GM12873 (cell line): ENCODE measurements at regions not wholly inside any gene's neighbourhood (a gene's known extent, or its start where the extent isn't known, plus 50 kb on each side); places are given as distances from the start of the nearest gene placed in this dataset.

Experiments used
- TF ChIP-seq, protein P1 (sequence below): IDR thresholded peaks from 2 replicates; pipeline ENCODE4 v1.5.1; 2012; ENCODE audit warnings: low read depth, mild to moderate bottlenecking, moderate library complexity, low read length, control low read depth; ENCODE audit not compliant: insufficient read depth; ENCODE audit errors: missing control alignments

GRCh38 chr4:25981749-25982148, 67.7 kb downstream of the SMIM20 start:
- TF ChIP-seq, protein P1, sequence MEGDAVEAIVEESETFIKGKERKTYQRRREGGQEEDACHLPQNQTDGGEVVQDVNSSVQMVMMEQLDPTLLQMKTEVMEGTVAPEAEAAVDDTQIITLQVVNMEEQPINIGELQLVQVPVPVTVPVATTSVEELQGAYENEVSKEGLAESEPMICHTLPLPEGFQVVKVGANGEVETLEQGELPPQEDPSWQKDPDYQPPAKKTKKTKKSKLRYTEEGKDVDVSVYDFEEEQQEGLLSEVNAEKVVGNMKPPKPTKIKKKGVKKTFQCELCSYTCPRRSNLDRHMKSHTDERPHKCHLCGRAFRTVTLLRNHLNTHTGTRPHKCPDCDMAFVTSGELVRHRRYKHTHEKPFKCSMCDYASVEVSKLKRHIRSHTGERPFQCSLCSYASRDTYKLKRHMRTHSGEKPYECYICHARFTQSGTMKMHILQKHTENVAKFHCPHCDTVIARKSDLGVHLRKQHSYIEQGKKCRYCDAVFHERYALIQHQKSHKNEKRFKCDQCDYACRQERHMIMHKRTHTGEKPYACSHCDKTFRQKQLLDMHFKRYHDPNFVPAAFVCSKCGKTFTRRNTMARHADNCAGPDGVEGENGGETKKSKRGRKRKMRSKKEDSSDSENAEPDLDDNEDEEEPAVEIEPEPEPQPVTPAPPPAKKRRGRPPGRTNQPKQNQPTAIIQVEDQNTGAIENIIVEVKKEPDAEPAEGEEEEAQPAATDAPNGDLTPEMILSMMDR: no peak

GRCh38 chr4:25982962-25983361, 68.9 kb downstream of the SMIM20 start:
- TF ChIP-seq, protein P1: no peak

GRCh38 chr4:25984266-25984665, 70.2 kb downstream of the SMIM20 start:
- TF ChIP-seq, protein P1: no peak

- TF ChIP-seq, protein P1: no peak
Observed at GRCh38 chr4:25984796-25985195, 70.8 kb downstream of the SMIM20 start.

DNA sequence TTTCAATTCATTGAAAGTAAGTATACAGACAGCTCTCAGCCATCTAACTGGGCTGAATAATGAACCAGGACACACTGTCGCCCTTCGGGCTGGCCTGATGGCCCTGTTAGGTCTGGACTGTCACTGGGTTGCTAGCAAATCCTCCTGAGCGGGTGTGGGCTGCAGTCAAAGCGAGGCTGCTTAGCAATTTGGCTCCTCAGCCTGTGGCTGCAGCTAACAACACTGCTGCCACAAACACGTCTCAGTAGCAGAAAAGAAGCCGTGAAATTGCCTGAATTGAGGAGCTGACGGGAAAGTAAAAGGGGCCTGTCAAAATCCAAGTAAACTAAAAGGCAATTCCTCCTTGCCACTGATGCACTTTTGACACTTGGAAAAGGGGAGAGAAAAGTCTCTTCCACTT, 72.8 kb downstream of the SMIM20 start:
- TF ChIP-seq, protein P1: no peak

- TF ChIP-seq, protein P1: no peak
Observed at GRCh38 chr4:25991340-25991739, 77.3 kb downstream of the SMIM20 start.

DNA sequence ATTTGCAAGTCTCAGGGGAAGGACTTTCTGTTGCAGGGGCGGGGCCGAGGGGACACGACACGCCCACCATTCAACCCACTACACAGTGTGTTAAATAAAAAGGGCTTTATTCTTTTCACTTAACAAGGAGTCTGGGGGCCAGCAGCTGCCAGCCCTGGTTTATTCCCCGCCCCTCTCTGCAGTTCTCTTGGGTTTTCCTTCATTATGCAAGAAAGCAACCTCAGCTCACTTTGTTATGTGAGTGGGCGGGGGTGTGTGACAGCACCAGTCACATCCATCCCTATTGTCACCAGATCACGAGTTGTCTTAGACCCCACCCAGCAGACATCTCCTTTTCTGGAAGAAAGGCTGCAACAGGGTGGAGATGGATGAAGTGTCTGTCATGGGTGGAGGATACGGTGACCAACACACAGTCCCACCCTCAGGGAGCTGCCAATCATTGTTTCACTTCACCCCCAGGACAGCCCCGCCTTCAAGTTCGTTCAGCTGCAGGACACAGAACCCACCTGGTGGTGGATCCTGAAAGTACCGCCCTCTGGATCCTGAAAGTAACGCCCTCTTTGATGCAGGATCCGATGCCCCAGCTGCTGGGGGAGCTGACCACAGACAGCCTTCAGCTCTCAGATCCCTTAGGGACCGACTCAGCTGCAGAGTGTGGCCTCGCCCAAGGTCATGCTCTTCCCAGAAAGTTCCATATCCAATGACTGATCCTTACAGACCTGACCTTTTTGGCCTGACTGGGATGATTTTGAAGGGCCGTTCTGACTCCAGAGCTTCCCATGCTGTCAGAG, 79.6 kb downstream of the SMIM20 start:
- TF ChIP-seq, protein P1: peak; percentile 56
